ENCODE measurements at regions not wholly inside any gene's neighbourhood (a gene's known extent, or its start where the extent isn't known, plus 50 kb on each side); places are given as distances from the start of the nearest gene placed in this dataset.

DNA sequence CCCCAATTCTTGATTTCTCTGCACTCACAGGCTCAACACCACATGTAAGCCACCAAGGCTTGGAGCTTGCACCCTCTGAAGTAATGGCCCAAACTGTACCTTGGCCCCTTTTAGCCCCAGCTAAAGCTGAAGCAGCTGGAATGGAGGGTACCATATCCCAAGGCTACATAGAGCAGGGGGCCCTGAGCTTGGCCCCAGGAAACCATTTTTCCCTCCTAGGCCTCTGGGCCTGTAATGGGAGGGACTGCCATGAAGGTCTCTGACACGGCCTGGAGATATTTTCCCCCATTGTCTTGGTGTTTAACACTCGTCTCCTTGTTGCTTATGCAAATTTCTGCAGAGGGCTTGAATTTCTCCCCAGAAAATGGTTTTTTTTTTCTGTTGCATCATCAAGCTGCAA, 69.7 kb downstream of the SKA1 start:
- no peak for DNase-seq

DNA sequence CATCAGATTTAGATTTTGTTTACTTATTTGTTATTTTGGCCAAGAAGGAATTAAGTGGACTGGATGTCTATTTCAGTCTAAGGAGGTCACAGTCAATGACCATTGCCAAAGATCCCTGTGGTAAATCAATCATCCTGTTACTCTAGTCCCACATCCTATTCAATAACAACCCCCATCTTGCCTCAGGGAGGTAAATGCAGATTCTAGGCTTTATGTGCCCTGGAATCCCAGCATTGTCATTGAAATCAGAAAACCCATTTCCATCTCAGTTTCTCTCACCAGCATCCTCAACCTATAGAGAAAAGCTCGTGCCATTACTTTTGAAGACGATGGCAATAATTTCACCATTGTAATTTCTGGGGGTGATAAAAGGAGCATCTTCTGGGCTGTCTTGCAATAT, 71.8 kb downstream of the SKA1 start:
- DNase-seq: no peak

DNA sequence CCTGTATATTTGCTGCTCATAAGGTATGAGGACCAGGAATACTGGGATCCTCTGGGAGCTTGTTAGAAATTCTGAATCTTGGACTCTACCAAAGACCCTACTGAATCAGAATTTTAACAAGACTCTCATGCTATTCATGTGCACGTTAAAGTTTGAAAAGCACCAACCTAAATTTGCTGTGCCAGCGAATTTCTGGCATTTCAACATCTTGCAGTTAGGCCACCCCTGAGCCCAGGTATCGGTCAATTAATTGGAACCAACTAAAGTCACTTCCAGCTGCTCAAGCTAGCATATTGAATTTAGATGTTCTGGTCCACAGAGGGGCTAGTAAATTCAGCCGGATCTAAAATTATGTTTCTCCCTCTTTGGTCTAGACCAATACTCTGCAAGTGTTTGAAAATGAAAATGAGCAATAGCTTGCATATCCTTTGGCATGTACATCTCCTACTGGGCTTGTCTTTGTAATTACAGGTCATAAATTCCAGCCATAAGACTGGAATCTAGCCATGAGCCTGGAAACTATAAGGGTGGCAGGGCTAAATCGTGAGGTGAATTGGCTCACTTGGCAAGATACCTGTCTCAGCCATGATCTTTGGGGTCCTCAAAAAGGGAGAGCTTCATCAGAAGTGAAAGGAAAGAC, 72.4 kb downstream of the SKA1 start:
- DNase-seq: no peak

GRCh38 chr18:50447952-50448351, 73.1 kb downstream of the SKA1 start:
- no peak for DNase-seq

- no peak for DNase-seq
Measured at GRCh38 chr18:50451100-50451842, 76.4 kb downstream of the SKA1 start.

DNA sequence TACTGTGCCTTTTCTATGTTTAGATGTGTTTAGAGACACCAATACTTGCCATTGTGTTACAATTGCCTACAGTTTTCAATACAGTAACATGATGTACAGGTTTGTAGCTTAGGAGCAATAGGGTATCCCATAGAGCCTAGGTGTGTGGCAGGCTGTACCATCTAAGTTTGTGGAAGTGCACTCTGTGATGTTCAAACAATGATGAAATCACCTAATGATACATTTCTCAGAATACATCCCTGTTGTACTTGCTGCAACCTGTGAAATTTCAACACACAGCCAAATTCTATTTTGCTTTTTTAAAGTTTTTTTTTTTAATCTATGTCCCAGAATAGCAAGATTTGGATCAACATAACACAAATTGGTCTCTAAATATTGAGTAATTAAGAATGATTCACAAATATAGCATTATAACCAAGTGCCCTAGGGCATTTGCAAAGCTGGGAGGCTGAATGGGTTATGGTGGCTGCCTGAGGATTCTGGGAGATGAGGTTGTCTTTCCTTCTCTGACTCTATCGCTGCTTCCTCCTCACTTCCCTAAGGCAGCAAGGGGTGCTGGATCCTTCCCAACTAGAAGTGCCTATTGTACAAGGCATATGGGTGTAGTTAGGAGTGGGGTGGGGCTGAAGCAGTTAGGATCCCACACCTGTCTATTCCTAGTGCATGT, 78.3 kb downstream of the SKA1 start:
- no peak for DNase-seq

- DNase-seq: no peak
Measured at GRCh38 chr18:50453732-50454131, 78.9 kb downstream of the SKA1 start.

DNA sequence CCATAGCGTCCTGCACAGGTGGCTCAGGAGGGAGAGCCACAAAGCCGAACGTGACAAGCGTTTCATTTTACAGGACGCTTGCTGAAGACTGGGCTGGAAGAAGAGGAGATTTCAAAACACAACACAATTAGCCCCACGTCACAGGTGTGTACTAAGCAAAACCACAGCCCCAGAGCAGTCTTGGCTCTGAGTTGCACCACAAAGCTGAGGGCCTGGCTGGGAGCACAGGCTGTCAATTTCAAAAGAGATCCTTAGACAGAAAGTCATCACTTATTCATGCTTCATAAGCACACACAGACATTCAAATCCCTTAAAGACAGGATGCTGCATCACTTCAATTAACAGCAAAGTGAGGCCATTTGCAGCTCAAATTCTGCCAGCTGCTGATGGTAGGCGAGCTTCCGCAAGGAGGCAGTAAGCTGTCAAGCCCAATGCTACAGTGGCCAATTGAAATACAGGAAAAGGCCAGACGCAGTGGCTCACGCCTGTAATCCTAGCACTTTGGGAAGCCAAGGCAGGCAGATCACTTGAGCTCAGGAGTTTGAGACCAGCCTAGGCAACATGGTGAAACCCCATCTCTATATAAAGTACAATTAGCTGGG, 79.6 kb downstream of the SKA1 start:
- DNase-seq: no peak

DNA sequence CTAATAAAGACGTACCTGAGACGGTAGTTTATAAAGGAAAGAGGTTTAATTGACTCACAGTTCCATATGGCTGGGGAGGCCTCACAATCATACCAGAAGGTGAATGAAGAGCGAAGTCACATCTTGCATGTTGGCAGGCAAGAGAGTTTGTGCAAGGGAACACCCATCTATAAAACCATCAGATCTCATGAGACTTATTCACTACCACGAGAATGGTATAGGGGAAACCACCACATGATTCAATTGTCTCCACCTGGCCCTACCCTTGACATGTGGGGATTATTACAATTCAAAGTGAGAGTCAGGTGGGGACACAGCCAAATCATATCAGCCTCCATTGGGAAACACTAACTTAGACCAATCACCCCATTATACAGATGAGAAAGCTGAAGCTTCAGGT, 81.4 kb downstream of the SKA1 start:
- no peak for DNase-seq

DNA sequence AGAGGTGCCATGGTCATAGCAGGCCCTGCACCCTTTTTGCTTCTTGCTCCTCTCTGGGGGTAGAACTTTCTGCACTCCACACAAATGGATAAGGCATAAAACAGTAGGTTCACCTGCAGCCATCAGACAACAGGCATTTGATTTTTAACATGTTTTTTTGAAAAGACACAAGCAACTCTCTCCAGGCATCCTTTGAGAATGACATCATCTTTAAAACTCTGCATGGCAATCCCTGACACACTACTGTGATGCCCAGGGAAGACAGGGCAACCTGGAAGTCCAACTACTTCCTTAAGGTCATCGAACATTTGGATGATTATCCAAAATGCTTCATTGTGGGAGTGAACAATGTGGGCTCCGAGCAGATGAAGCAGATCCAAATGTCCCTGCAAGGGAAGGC, 82.8 kb downstream of the SKA1 start:
- DNase-seq: no peak

DNA sequence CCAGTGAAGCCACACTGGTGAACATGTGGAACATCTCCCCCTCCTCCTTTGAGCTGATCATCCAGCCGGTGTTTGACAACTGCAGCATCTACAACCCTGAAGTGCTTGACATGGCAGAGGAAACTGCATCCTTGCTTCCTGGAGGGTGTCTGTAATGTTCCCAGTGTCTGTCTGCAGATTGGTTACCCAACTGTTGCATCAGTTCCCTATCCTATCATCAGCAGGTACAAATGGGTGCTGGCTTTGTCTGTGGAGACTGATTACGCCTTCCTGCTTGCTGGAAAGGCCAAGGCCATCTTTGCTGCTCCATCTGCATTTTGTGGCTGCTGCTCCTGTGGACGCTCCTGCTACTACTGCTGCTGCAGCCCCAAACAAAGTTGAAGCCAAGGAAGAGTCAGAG, 83.5 kb downstream of the SKA1 start:
- no peak for DNase-seq

GRCh38 chr18:50458796-50459195, 84.0 kb downstream of the SKA1 start:
- no peak for DNase-seq

- DNase-seq: no peak
Measured at GRCh38 chr18:50460062-50460461, 85.2 kb downstream of the SKA1 start.

GRCh38 chr18:50460716-50461115, 85.9 kb downstream of the SKA1 start:
- DNase-seq: no peak

- DNase-seq: no peak
Measured at GRCh38 chr18:50461251-50461650, 86.4 kb downstream of the SKA1 start.

GRCh38 chr18:50465211-50466153, 90.6 kb downstream of the SKA1 start:
- no peak for DNase-seq

GRCh38 chr18:50466634-50467033, 91.8 kb downstream of the SKA1 start:
- DNase-seq: no peak

DNA sequence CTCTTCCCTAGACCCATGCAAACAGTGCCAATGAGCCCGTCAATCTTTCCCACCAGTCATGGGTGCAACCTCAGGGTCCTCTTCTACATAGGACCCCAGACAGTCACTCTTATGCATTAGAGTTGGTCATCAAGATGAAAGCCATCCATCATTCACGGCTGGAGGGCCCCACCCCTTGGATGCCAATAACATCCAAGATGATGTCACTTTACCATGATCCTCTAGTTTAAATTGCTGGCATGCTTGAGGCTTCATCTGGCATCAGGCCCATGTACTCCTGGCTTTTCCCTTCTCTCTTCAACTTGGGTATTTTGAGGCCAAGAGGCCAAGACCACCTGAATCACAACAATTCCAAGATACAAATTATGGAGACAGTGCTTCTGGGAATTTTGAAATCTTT, 91.1 kb upstream of the MAPK4 start:
- DNase-seq: no peak

DNA sequence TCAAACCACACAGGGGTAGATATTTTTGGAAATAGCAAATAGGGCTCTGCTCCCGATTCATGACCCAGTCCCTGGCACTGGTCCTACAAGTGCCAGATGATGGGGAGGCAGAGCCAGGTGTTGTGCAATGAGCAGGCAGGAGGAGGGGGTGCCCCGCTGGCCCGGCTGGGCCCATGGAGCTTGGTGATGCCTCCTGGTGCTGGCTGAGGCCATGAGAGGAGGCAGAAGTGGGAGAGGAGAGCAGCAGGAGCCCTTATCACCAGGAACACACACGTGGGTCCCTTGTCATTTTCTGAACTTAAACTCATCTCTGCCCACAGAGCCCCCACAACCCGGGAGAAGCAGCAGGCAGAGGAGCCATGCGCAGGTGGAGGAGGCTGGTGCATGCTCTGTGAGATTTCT, 90.5 kb upstream of the MAPK4 start:
- DNase-seq: no peak

DNA sequence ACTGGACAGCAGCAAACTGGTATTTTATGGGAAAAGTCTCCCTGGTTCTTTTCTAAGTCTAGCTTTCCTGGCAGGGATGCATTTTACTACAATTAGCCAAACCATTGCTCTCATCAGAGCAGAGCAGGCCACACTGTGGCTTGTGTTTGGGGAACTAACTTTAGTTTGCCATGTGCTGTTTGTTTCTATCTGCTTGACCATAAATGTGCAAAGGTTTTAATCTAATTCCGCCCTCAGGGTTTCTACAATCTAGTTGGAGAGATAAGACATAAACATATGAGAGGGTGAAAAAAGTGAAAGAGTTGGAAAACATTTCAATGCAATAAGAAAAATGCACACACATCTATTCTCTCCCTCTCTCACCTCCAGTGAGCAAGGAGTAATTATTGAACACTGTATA, 86.9 kb upstream of the MAPK4 start:
- no peak for DNase-seq

DNA sequence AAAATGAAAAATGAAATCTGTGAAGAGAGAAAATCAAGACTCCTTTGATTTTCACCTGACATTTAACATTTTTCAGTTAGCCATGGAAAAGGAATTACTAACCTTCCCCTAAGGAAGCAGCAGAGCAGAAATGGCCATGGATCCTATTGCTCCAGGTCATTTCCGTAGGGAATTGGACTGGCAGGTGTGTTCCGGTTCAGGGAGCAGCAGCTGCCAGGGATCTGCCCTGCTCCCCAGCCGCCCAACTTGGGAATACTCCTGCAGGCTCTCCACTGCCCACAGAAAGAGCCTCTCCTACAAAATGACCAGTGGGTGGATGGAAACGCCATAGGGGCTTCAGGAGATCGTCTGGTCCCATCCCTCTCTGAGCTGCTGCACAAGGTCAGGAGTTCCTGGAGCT, 86.0 kb upstream of the MAPK4 start:
- no peak for DNase-seq

- no peak for DNase-seq
Measured at GRCh38 chr18:50475538-50476193, 84.2 kb upstream of the MAPK4 start.
